Mesendoderm (in vitro differentiated cells): ENCODE measurements at regions not wholly inside any gene's neighbourhood (a gene's known extent, or its start where the extent isn't known, plus 50 kb on each side); places are given as distances from the start of the nearest gene placed in this dataset.

Experiments
- DNase-seq: peaks from one replicate; pipeline ENCODE4 v3.0.0; 2013
- H2AK5ac ChIP-seq: 2 replicates; pipeline ENCODE4 v1.6.1; 2013; ENCODE audit warnings: low read length, inconsistent platforms
- H2BK120ac ChIP-seq: 2 replicates; pipeline ENCODE4 v1.6.1; 2013; ENCODE audit warnings: low read depth, mild to moderate bottlenecking, low read length, moderate library complexity, mixed read lengths
- H2BK15ac ChIP-seq: replicated peaks from 2 replicates; pipeline ENCODE4 v1.6.1; 2013; ENCODE audit warnings: low read depth, mild to moderate bottlenecking, moderate library complexity
- H2BK5ac ChIP-seq: 2 replicates; pipeline ENCODE4 v1.6.1; 2013; ENCODE audit warnings: low read length, inconsistent platforms
- H3K18ac ChIP-seq: 2 replicates; pipeline ENCODE4 v1.6.1; 2013; ENCODE audit warnings: mild to moderate bottlenecking, low read length, mixed read lengths
- H3K23ac ChIP-seq: one replicate; pipeline ENCODE4 v1.6.1; 2013; ENCODE audit warnings: low read length
- H3K27ac ChIP-seq: 2 replicates; pipeline ENCODE4 v1.5.1; 2013; ENCODE audit warnings: low read depth, mild to moderate bottlenecking, inconsistent platforms, low read length, moderate library complexity
- H3K27me3 ChIP-seq: 2 replicates; pipeline ENCODE4 v1.6.1; 2013; ENCODE audit warnings: low read length, control low read depth, mild to moderate bottlenecking, inconsistent platforms; ENCODE audit not compliant: insufficient read depth, poor library complexity
- H3K36me3 ChIP-seq: 2 replicates; pipeline ENCODE4 v1.6.1; 2013; ENCODE audit warnings: low read length, inconsistent platforms; ENCODE audit not compliant: control insufficient read depth, insufficient read depth
- H3K4ac ChIP-seq: one replicate; pipeline ENCODE4 v1.6.1; 2013; ENCODE audit warnings: low read depth, mild to moderate bottlenecking, low read length, moderate library complexity
- H3K4me1 ChIP-seq: 2 replicates; pipeline ENCODE4 v1.6.1; 2013; ENCODE audit warnings: low read depth, low read length, inconsistent platforms; ENCODE audit not compliant: control insufficient read depth
- H3K4me2 ChIP-seq: 2 replicates; pipeline ENCODE4 v1.6.1; 2013; ENCODE audit warnings: low read length
- H3K4me3 ChIP-seq: 2 replicates; pipeline ENCODE4 v1.5.1; 2013; ENCODE audit warnings: mild to moderate bottlenecking, low read length
- H3K56ac ChIP-seq: one replicate; pipeline ENCODE4 v1.6.1; 2013; ENCODE audit warnings: low read length
- H3K79me1 ChIP-seq: 2 replicates; pipeline ENCODE4 v1.6.1; 2013; ENCODE audit warnings: low read length, inconsistent platforms
- H3K79me2 ChIP-seq: 2 replicates; pipeline ENCODE4 v1.6.1; 2013; ENCODE audit warnings: mild to moderate bottlenecking, low read length; ENCODE audit not compliant: control insufficient read depth, insufficient read depth
- H3K9ac ChIP-seq: 2 replicates; pipeline ENCODE4 v1.6.1; 2013; ENCODE audit warnings: low read length, inconsistent platforms
- H4K5ac ChIP-seq: one replicate; pipeline ENCODE4 v1.6.1; 2013; ENCODE audit warnings: low read length
- H4K8ac ChIP-seq: one replicate; pipeline ENCODE4 v1.6.1; 2013; ENCODE audit warnings: low read depth, mild to moderate bottlenecking, control low read depth, low read length, moderate library complexity
- WGBS: extraction: QIAGEN DNeasy Blood & Tissue Kit; methylation state at CpG from one replicate; pipeline ENCODE4 v1.1.7; 2013; ENCODE audit warnings: low lambda C conversion rate, missing lambda C conversion rate; ENCODE audit not compliant: insufficient coverage; ENCODE audit errors: extremely low coverage; 5-methylcytosine and 5-hydroxymethylcytosine counted together

DNA sequence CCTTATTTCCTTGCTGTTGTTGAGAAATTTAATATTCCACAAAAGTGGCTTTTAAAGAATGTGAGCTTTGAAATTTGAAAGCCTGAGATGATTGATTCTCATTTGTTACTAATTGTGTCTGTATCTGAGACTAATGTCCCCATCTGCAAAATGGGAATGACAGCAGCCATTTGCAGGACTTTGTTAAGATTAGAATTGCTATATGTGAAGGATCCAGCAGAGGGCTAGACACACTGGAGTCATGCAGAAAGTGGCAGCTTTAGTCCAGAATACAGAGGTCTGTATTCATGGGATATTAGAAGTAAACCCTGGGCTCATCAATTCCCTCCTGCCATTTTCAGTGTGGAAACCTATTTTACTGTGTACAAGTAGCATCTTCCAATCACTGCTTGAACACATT, 296.5 kb upstream of the GYPC start:
- Histone ChIP-seq H3K27ac (no peak overlapping the region), H3K36me3 (no peaks in the 10 kb centered on the region), H3K4me2 (no peak overlapping the region), H3K23ac (no peak overlapping the region), H3K56ac (no peak overlapping the region), H2BK120ac (no peak overlapping the region), H3K4me3 (no peak overlapping the region), H3K79me2 (no peaks in the 10 kb centered on the region), H4K5ac (no peak overlapping the region), H2BK5ac (no peak overlapping the region), H3K27me3 (no peaks in the 10 kb centered on the region), H3K4ac (no peak overlapping the region), H3K79me1 (no peaks in the 10 kb centered on the region), H2AK5ac (no peak overlapping the region), H3K18ac (no peak overlapping the region), H3K4me1 (no peaks in the 10 kb centered on the region), H2BK15ac (no peak overlapping the region), H3K9ac (no peak overlapping the region), H4K8ac (no peak overlapping the region)
- DNase-seq, result peak; percentile 49

DNA sequence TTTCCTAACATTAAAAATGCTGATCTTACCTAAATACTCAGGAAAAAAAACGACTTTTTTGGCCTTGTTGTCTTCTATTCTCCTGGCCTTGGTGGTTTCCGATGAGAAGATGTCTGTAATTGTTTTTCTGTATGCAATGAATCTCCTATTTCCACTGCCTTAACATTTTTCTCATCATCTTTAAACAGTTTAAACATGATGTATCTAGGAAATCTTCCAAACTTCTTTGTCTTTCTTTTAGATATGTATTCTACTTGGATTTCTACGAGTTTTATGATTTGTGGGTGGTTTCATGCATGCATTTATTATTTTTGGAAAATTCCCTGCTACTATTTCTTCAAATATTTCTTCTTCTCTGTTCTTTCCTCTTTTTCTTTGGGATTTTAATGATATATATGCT, 288.6 kb upstream of the GYPC start:
- Histone ChIP-seq H3K4me2 (no peak overlapping the region), H4K5ac (no peak overlapping the region), H2BK120ac (no peak overlapping the region), H4K8ac (no peak overlapping the region), H2BK5ac (no peak overlapping the region), H3K4me3 (no peak overlapping the region), H3K4me1 (no peaks in the 10 kb centered on the region), H3K79me2 (no peaks in the 10 kb centered on the region), H3K56ac (no peak overlapping the region), H3K4ac (no peak overlapping the region), H3K27me3 (no peaks in the 10 kb centered on the region), H3K9ac (no peak overlapping the region), H3K23ac (no peak overlapping the region), H2AK5ac (no peak overlapping the region), H3K79me1 (no peaks in the 10 kb centered on the region), H3K36me3 (no peaks in the 10 kb centered on the region), H3K18ac (no peak overlapping the region), H2BK15ac (no peak overlapping the region), H3K27ac (no peak overlapping the region)
- no CpG with 5 or more reads among the region's 3 CpGs for WGBS
- no peak for DNase-seq

DNA sequence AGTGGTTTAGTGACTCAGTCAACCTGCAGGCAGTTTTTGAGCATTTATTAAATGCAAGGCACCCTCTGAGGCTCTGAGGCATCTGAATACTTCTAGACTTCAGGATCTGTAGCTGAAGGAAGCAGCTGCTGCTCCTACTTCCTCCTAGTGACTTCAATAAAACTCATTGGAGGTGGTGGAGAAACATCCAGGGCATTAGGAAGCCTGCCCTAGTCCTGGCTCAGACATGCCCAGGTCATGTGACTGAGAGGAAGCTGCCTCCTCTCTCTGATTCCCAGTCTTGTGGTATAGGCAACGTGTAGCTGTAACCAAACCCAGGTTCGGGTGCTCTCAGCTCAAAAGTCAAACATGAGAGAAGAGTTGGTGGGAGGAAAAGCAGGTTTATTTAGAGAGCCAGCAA, 287.2 kb upstream of the GYPC start:
- no peak overlapping the region for H3K4me2 ChIP-seq
- no peak overlapping the region for H4K8ac ChIP-seq
- H3K56ac ChIP-seq, result no peak overlapping the region
- H3K4me3 ChIP-seq, result no peak overlapping the region
- no peaks in the 10 kb centered on the region for H3K79me2 ChIP-seq
- no peak overlapping the region for H3K4ac ChIP-seq
- no peaks in the 10 kb centered on the region for H3K4me1 ChIP-seq
- no peak overlapping the region for H3K18ac ChIP-seq
- H2BK15ac ChIP-seq, result no peak overlapping the region
- H3K79me1 ChIP-seq, result no peaks in the 10 kb centered on the region
- no peaks in the 10 kb centered on the region for H3K36me3 ChIP-seq
- DNase-seq, result no peak
- H3K27me3 ChIP-seq, result no peaks in the 10 kb centered on the region
- no peak overlapping the region for H2AK5ac ChIP-seq
- H4K5ac ChIP-seq, result no peak overlapping the region
- H3K23ac ChIP-seq, result no peak overlapping the region
- H3K27ac ChIP-seq, result no peak overlapping the region
- no peak overlapping the region for H2BK5ac ChIP-seq
- WGBS, result no CpG with 5 or more reads among the region's 2 CpGs
- no peak overlapping the region for H2BK120ac ChIP-seq
- H3K9ac ChIP-seq, result no peak overlapping the region

DNA sequence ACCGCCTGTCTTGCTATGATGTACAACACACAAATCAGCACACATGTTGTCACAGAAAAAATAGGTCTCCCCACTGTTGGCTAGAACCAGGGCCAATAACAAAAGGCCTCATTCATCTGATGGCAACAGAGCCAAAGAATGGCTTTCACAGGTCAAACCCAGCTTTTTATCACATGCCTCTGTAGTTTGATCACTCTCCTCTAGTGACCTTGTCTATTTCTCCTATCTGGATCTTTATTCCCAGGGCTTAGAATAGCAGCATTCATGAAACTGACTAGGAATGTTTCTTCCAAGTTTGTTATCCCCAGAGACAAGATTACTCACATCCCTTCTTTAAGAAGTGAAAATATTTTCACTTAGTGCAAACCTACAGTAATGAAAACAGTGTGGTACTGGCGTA, 285.8 kb upstream of the GYPC start:
- Histone ChIP-seq H2BK5ac (no peak overlapping the region), H3K9ac (no peak overlapping the region), H2BK15ac (no peak overlapping the region), H3K23ac (no peak overlapping the region), H3K27me3 (no peaks in the 10 kb centered on the region), H3K4ac (no peak overlapping the region), H3K36me3 (no peaks in the 10 kb centered on the region), H3K27ac (no peak overlapping the region), H3K4me3 (no peak overlapping the region), H3K4me2 (no peak overlapping the region), H3K79me2 (no peaks in the 10 kb centered on the region), H4K8ac (no peak overlapping the region), H4K5ac (no peak overlapping the region), H2AK5ac (no peak overlapping the region), H3K18ac (no peak overlapping the region), H3K4me1 (no peaks in the 10 kb centered on the region), H2BK120ac (no peak overlapping the region), H3K79me1 (no peaks in the 10 kb centered on the region), H3K56ac (no peak overlapping the region)
- DNase-seq, result no peak
- WGBS, result no CpG with 5 or more reads among the region's 2 CpGs

DNA sequence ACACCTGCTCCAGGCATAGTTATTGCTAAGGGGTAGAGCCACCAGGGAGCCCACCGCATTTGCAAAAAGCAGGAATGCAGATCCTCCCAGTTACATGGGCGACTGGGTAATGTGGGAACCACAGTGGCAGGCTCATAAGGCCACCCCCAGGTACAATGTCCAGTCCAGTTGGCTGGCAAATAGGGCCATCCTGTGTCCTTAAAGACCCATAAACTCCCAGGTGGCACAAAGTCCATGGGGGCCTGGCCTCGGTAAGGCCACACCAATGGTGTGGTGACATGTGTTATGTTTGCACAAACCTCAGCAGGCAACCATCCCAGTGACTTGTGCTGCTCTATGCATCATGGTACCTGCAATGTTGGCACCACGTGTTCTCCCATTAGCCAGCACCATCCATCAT, 283.6 kb upstream of the GYPC start:
- no peak for DNase-seq
- Histone ChIP-seq H3K4me2 (no peak overlapping the region), H3K9ac (no peak overlapping the region), H3K4me1 (no peaks in the 10 kb centered on the region), H3K4ac (no peak overlapping the region), H3K36me3 (no peaks in the 10 kb centered on the region), H3K79me1 (no peaks in the 10 kb centered on the region), H3K18ac (no peak overlapping the region), H3K27me3 (no peaks in the 10 kb centered on the region), H4K8ac (no peak overlapping the region), H3K56ac (no peak overlapping the region), H3K27ac (no peak overlapping the region), H3K23ac (no peak overlapping the region), H2BK120ac (no peak overlapping the region), H2BK15ac (no peak overlapping the region), H3K4me3 (no peak overlapping the region), H4K5ac (no peak overlapping the region), H2AK5ac (no peak overlapping the region), H2BK5ac (no peak overlapping the region), H3K79me2 (no peaks in the 10 kb centered on the region)
- no CpG with 5 or more reads among the region's 4 CpGs for WGBS

DNA sequence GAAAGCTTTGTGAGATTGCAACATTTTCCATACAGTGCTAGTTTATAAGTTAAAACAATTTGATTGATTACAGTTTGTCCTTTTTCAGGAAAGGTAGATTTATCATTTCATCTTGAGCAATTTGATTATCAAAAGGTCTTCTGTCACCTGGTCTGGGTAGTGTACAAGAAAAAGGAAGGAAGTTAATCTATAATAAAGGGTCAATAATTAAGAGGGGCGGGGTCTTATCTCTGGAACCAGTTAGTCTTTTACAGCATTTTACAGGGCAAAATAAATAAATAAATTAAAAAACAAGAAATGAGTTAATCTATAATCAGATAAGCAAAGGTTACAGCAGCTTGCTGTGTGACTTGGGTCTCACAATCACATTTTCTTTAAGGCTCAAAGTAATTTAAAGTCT, 277.8 kb upstream of the GYPC start:
- WGBS, result no CpG with 5 or more reads among the region's 1 CpG
- no peak overlapping the region for H3K4ac ChIP-seq

More for the DNA sequence above, 277.8 kb upstream of the GYPC start:
- no peak overlapping the region for H3K27ac ChIP-seq
- H3K9ac ChIP-seq, result no peak overlapping the region
- H2AK5ac ChIP-seq, result no peak overlapping the region
- H3K27me3 ChIP-seq, result no peaks in the 10 kb centered on the region
- H3K79me1 ChIP-seq, result no peaks in the 10 kb centered on the region
- no peaks in the 10 kb centered on the region for H3K4me1 ChIP-seq
- no peak overlapping the region for H2BK5ac ChIP-seq
- H3K23ac ChIP-seq, result no peak overlapping the region
- no peak overlapping the region for H3K56ac ChIP-seq
- H3K18ac ChIP-seq, result no peak overlapping the region
- no peaks in the 10 kb centered on the region for H3K79me2 ChIP-seq
- no peak overlapping the region for H2BK120ac ChIP-seq
- no peak overlapping the region for H3K4me2 ChIP-seq
- DNase-seq, result no peak
- H3K36me3 ChIP-seq, result no peaks in the 10 kb centered on the region
- H4K8ac ChIP-seq, result no peak overlapping the region
- no peak overlapping the region for H3K4me3 ChIP-seq
- H2BK15ac ChIP-seq, result no peak overlapping the region
- no peak overlapping the region for H4K5ac ChIP-seq
